Renal cortex interstitium (tissue), 11 donors: ENCODE measurements at regions not wholly inside any gene's neighbourhood (a gene's known extent, or its start where the extent isn't known, plus 50 kb on each side); places are given as distances from the start of the nearest gene placed in this dataset.

Experiments
- DNase-seq, 11 donors: peaks; one replicate each; pipeline ENCODE4 v3.0.0-alpha.2; 2013; ENCODE audit warnings: low read depth in 9 of 11, low spot score in 4 of 11; ENCODE audit errors: extremely low read depth in 1 of 11

DNA sequence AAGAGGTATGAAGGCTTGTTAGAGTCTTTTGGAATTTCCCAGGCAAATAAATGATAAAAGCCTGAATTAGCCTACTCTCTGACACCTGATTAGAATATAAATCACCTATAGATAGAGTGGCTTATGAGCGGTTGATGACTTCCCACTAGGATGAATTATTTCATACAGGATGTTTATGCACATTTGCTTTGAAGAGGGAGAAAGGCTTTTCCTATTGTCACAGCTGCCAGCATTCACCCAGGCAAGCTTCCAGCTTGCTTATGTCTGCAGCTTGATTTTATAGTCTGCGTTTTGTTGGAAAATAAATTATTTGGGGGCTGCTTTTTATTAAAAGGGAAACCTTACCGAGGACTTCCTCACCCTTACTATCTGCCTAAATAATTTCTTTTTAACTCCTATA is 51.3 kb upstream of the EIF2S2 start:
- DNase-seq, result peak in 9 of 11 donors; percentile 35 to 63 (median 57)

DNA sequence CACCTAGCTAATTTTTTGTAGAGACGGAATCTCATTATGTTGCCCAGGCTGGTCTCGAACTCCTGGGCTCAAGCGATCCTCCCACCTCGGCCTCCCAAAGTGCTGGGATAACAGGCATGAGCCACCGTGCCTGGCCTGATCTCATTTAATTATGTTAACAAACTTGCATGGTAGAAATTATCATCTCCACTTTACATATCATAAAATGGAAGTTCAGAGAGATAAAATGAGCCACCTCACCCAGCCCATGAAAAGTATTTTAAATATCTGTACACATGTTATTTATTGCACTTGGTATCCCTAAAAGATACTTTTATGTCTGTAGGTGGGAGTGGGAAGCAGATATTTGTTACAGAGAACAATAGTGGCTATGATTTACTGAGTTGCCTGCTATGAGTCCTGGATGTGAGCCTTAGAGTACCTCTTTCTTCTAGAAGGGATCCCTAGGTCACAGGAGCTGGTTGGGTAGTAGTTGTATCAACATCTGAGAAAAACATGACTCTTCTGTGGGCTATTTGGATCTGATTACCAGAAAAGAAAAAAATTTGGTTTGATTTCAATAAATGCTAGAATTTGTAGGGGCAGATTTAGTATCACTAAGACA is 52.4 kb upstream of the EIF2S2 start:
- DNase-seq, result no peak

DNA sequence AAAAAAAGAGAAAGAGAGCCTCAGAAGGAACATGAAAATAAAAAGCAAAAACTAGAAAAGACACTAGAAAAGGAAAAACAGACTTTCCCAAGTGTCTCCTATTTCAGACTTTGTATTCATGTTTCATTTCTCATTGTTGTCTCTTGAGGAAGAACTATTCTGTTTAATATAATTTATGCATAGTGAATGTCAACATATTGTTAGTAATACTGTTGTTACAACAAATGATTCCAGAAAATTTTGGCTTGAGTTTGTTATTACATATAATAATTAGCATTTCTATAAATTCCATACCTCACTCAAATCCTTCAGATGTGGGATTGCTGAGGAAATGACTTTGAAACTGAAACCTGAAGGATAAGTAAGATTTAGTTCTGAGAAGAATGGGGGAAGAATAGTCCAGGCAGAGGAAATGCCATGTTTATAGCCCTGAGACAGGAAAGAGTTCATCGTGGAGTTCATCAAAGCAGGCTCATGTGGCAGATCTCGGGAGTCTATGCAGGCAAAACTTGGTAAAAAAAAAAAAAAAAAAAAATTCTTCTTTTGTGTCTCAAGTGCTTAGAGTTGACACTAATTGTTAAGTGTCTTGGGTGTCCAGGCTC is 53.1 kb upstream of the EIF2S2 start:
- peak in 2 of 11 donors; percentile 42 to 55 for DNase-seq

DNA sequence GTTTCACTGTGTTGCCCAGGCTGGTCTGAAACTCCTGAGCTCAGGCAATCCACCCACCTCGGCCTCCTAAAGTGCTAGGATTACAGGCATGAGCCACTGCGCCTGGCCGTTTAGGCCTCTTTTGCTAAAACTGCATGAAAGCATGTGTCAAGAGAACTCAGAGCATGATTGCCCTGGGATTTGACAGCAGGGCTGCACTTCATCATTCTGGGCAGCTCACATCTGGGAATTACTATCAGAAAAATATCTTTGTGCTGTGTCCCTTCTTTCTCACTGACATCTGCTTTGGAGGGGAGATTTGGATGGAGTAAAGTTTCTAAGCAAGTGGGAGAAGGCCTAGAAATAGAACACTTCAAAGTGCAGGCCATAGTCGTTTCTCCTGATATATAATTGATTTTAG is 59.6 kb upstream of the EIF2S2 start:
- no peak for DNase-seq

DNA sequence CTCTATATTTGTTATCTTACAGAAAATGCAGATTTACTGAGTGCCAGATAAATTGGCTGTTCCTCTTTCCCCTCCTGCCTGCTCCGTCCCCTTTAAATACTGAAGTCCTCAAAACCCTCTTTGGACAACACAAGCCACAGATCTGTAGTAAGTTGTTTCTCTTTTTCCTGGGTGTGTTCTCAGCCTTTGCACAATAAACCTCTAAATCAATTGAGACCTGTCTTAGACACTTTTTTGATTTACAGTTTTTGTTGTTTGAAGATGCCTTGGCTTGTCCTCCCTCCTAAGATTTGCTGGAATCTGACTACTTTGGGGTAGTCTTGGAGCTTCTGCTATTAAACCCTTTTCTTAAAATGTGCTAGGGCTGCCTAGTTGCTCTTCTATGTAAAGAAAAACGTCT is 60.9 kb upstream of the EIF2S2 start:
- no peak for DNase-seq

DNA sequence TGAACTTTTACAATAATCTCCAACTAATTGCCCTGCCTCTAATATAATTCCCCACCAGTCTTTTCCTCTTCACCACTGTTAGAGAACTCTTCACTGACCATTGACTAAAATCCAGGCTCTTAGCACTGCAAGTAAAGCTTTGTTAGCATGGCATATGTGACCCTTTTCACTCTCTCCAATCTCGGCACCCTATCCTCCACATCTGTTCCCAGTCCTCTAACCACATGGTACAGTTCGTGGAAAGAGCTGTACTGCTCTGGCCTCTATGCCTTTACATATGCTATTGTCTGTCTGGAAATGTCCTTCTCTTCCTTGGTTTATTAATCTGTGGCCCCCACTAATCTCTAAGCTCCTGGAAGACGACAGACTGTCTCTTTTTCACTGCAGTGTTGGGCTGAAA is 63.0 kb upstream of the EIF2S2 start:
- DNase-seq, result no peak

DNA sequence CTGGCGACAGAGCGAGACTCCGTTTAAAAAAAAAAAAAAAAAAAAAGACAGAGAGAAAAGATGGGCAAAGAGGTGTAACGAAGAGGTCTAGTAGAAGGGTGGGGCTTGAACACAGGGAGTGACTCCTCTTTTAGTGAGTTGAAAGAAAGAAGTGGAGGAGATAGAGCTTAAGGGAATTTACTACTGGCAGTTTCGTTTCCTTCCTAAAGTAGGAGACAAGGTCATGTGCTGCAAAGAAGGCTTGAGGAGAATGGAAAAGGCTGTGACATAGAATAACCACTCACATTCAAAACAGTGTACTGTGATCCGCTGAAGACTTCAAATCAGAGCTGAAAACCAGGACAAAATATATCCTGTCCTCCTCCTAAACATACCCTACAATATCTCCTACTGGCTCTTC is 63.8 kb upstream of the EIF2S2 start:
- DNase-seq, result no peak

DNA sequence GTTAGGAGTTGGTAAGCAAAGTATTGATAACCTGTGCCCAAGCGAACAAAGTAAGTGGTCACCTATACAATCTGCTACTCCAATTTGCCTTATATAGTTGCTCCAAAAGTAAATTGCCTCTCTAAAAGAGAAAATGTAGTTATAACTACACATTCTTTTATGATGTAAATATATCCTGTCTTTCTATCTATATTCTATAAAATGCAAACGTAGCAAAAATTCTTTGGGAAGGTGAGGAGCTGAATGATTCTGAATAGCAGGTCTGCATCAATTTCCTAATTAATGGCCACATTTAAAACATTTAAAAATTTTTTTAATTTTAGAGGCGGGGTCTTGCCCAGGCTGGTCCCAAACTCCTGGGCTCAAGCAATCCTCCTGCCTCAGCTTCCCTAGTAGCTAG is 64.2 kb upstream of the ASIP start:
- no peak for DNase-seq

DNA sequence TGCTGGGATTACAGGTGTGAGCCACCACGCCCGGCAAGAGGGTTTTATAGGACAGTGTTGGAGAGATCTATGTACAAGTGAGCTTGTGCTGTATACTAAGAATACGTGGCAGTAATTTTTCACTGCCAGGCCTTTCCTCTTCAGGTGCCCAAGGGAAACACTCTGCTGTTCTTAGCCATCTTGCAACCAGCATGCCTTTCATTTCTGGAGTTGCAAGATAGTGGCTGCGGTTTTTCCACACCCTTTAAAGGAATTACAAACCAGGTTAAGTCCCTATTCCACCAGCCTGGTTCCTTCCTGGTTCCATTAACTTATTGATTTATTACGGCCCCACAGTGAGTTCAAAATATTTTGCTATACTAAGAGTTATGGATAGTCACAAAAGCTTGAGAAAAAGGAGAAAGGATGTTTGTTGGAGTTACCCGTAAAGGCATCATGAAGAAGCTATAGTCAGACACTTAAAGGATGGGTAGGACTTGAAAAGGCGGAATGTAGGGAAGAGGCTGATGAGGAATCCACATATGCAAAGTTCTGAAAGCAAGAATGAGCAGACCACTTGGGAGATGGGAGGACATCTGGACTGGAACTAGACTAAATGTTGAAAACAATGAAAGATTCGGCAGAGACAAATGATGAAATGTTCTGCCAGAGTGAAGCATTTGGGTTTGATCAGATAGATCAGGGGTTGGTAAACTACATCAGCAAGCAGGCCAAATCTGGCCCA is 61.4 kb upstream of the ASIP start:
- no peak for DNase-seq

DNA sequence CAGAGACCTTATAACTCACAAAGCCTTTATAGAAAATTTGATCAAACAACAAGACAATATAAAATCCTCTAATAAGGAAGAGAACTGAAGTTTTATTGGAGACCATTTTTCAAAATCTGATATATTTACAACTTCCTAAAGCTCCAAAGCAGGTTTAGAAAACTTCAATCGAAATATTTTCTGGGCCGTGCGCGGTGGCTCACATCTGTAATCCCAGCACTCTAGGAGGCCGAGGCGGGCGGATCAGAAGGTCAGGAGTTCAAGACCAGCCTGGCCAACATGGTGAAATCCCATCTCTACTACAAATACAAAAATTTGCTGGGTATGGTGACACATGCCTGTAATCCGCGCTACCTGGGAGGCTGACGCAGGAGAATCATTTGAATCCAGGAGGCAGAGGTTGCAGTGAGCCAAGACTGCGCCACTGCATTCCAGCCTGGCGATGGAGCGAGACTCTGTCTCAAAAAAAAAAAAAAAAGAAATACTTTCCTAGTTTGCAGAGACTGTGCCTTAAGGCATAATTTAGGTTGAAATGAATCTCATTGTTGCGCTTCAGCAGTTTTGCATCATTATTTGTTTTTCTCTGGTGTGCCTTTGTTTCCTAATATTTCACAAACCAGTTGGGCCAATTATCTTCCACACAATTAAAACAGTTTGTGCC is 60.6 kb upstream of the ASIP start:
- no peak for DNase-seq

DNA sequence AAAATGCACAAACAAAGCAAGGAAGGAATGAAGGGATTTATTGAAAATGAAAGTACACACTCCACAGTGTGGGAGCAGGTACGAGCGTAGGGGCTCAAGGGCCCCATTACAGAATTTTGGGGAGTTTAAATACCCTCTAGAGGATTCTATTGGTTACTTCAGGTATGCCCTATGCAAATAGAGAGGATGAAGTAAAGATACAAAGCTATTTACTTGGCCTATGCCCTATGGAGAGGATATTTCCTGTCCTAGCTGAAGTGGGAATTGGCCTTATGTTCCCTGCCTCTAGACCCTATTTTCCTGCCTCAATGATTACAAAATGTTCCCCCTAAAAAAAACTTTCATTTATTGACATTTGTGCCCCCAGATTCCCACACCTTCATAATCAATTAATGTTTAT is 59.7 kb upstream of the ASIP start:
- no peak for DNase-seq

DNA sequence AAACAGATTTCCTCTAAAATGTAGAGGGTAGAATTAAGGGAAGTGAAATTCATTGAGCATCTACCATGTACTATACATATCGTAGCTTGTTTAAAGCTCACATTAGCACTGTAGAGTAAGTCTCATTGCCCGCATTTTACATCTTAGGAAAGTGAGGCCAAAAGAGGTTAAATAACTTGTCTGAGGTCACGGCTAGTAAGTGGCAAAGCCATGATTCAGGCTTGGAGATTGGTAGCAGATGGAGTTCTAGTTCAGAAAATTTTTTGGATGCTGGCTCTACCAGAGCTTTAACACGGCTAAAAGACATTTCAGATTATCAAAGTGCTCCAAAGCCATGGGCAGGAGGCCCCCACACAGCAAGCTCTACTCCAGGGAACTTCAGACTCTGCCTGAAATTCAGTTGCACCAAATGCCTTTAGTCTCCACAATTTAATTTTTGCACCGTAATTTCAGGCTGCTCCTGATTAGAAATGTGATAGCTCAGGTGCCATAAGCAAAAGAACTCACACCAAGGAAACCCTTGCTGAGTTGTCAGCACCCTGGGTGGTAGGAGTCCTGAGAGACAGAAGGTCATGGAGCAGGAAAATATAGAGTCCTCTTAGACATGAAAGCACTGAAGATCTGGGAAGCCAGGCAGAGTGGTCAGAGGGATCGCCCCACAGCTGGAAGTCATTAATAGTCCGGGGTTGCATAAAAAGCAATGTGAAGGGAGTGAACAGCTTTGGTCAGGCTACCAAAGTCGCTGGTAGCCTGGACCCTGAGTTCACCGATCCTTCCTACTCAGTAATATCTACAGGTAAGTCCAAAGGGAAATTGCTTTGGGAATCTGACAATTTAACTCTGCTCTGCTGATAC is 55.2 kb upstream of the ASIP start:
- no peak for DNase-seq

DNA sequence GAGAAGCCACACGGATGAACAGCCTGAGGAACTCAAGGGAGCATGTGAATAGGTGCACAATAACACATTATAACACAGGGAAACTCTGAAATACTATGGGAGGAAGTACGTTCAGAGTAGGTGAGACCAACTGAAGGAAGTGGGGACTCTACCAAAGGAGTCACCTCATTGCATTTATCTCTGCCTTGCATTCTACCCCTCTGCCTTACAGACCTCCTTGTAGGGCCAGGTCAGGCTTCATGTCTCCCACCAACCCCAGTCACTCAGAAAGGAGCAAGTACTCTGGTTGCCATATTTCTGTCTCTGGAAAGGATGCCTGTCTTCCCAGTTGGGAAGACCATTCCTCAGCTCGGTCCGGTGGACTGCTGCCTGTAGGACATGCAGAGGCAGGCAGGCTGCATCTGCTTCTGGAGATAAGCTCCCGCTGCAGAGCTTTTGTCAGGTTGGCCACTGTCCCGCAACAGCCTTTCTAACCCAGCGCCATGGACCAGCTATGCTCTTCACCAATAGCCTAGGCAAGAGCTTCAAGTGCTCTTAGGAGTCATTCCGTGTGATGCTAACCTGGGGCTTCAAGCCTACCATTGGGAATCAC is 51.6 kb upstream of the ASIP start:
- no peak for DNase-seq

DNA sequence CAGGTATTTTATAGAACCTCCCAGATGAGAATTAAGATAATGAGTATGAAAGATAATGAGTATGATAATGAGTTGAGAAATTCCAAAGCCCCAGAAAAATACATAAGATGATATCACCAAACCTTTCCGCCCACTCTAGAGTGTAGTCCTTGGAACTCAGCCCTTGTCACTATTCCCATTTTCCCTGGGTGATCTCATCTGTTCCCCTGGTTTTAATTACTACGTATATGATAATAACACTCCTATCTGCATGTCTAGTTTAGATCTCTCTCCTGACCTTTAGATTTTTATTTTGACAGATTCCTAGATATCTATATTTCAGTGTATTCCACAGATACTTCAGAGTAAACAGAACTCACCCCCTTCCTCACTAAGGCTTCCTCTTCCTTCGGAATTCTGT is 51.0 kb upstream of the ASIP start:
- no peak for DNase-seq

DNA sequence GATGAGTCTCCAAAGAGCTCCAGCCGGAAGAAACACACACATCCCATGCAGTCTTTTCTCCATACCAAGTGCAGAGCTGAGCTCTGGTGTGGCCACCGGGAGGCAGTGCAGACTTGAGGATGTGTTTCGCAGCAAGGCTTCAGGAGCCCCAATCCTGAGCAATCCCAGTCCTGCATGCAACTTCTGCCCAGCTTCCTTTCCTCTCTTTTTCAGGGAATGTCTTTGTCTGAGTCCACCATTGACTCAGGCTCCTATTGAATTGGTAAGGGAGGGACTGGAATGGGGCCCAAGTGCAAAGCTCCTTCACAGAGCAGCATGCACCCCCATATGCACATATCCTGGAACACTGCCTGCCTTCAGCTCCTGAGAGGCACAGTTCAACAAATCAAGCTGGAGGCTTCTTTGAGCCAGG is 50.5 kb upstream of the ASIP start:
- DNase-seq, result peak; percentile 50 to 75 (median 67)
